ENCODE measurements at regions not wholly inside any gene's neighbourhood (a gene's known extent, or its start where the extent isn't known, plus 50 kb on each side); places are given as distances from the start of the nearest gene placed in this dataset.

GRCh38 chr6:56370127-56370540 lies 122.8 kb upstream of the COL21A1 start:
- peaks cover 0 to 3% of the 10 kb centered on the region in 2 donors for H3K9me3 Mint-ChIP-seq
- no peaks in the 10 kb centered on the region for H3K27me3 Mint-ChIP-seq
- no peak overlapping the region for H3K4me3 Mint-ChIP-seq
- DNase-seq = no peak
- no peaks in the 10 kb centered on the region for H3K36me3 Mint-ChIP-seq (ENCODE audit: insufficient read depth)
- ATAC-seq (replicated peaks) = no peak
- H3K27ac Mint-ChIP-seq = no peak overlapping the region
- H3K4me1 Mint-ChIP-seq (ENCODE audit: low read depth in 2 of 2) = no peaks in the 10 kb centered on the region

- Mint-ChIP-seq H3K4me3 (no peak overlapping the region), H3K27ac (no peak overlapping the region), H3K27me3 (no peaks in the 10 kb centered on the region), H3K9me3 (no peaks in the 10 kb centered on the region), H3K4me1 (ENCODE audit: low read depth in 2 of 2) (no peaks in the 10 kb centered on the region), H3K36me3 (ENCODE audit: insufficient read depth) (no peaks in the 10 kb centered on the region)
- ATAC-seq (replicated peaks) = no peak
- DNase-seq = no peak
These were observed 121.1 kb upstream of the COL21A1 start for GRCh38 chr6:56368491-56368890.

- Mint-ChIP-seq H3K36me3 (ENCODE audit: insufficient read depth) (no peaks in the 10 kb centered on the region), H3K27ac (no peak overlapping the region), H3K27me3 (no peaks in the 10 kb centered on the region), H3K4me1 (ENCODE audit: low read depth in 2 of 2) (no peaks in the 10 kb centered on the region), H3K4me3 (no peak overlapping the region), H3K9me3 (no peaks in the 10 kb centered on the region)
- ATAC-seq (replicated peaks) (no peak), DNase-seq (no peak)
These were observed 118.9 kb upstream of the COL21A1 start for GRCh38 chr6:56366141-56366852.

GRCh38 chr6:56364827-56365339 lies 117.5 kb upstream of the COL21A1 start:
- H3K27me3 Mint-ChIP-seq = no peaks in the 10 kb centered on the region
- no peak for DNase-seq

GRCh38 chr6:56364431-56364826 lies 117.0 kb upstream of the COL21A1 start:
- Mint-ChIP-seq H3K4me1 (ENCODE audit: low read depth in 2 of 2) (no peaks in the 10 kb centered on the region), H3K4me3 (no peak overlapping the region), H3K36me3 (ENCODE audit: insufficient read depth) (no peaks in the 10 kb centered on the region), H3K27ac (no peak overlapping the region), H3K27me3 (no peaks in the 10 kb centered on the region), H3K9me3 (no peaks in the 10 kb centered on the region)
- DNase-seq = no peak
- ATAC-seq (replicated peaks) = no peak

More at GRCh38 chr6:56364827-56365339, 117.5 kb upstream of the COL21A1 start:
- Mint-ChIP-seq H3K9me3 (no peaks in the 10 kb centered on the region), H3K27ac (no peak overlapping the region), H3K4me3 (no peak overlapping the region), H3K4me1 (ENCODE audit: low read depth in 2 of 2) (no peaks in the 10 kb centered on the region), H3K36me3 (ENCODE audit: insufficient read depth) (no peaks in the 10 kb centered on the region)
- no peak for ATAC-seq (replicated peaks)

GRCh38 chr6:56363796-56364430 lies 116.5 kb upstream of the COL21A1 start:
- no peaks in the 10 kb centered on the region for H3K9me3 Mint-ChIP-seq
- ATAC-seq (replicated peaks) (no peak), DNase-seq (no peak)
- no peak overlapping the region for H3K4me3 Mint-ChIP-seq
- H3K4me1 Mint-ChIP-seq (ENCODE audit: low read depth in 2 of 2) = no peaks in the 10 kb centered on the region
- H3K27ac Mint-ChIP-seq = no peak overlapping the region
- H3K27me3 Mint-ChIP-seq = no peaks in the 10 kb centered on the region
- no peaks in the 10 kb centered on the region for H3K36me3 Mint-ChIP-seq (ENCODE audit: insufficient read depth)

GRCh38 chr6:56361812-56362211 lies 114.4 kb upstream of the COL21A1 start:
- Mint-ChIP-seq H3K36me3 (ENCODE audit: insufficient read depth) (no peaks in the 10 kb centered on the region), H3K4me1 (ENCODE audit: low read depth in 2 of 2) (no peaks in the 10 kb centered on the region), H3K9me3 (no peaks in the 10 kb centered on the region), H3K4me3 (no peak overlapping the region), H3K27me3 (no peaks in the 10 kb centered on the region), H3K27ac (no peak overlapping the region)
- DNase-seq (no peak), ATAC-seq (replicated peaks) (no peak)

- Mint-ChIP-seq H3K27me3 (no peaks in the 10 kb centered on the region), H3K36me3 (ENCODE audit: insufficient read depth) (no peaks in the 10 kb centered on the region), H3K4me3 (no peak overlapping the region), H3K9me3 (no peaks in the 10 kb centered on the region), H3K4me1 (ENCODE audit: low read depth in 2 of 2) (no peaks in the 10 kb centered on the region), H3K27ac (no peak overlapping the region)
- peak; percentile 11 to 31 (median 16) for DNase-seq
- ATAC-seq (replicated peaks) = peak; percentile 62
These were observed 112.0 kb upstream of the COL21A1 start for GRCh38 chr6:56359201-56359899.

GRCh38 chr6:56357616-56358373 lies 110.4 kb upstream of the COL21A1 start:
- no peak overlapping the region for H3K27ac Mint-ChIP-seq
- H3K4me3 Mint-ChIP-seq = no peak overlapping the region
- no peaks in the 10 kb centered on the region for H3K4me1 Mint-ChIP-seq (ENCODE audit: low read depth in 2 of 2)
- peaks cover under 1% of the 10 kb centered on the region for H3K36me3 Mint-ChIP-seq (ENCODE audit: insufficient read depth)
- no peak for ATAC-seq (replicated peaks)
- H3K27me3 Mint-ChIP-seq = no peaks in the 10 kb centered on the region
- no peak for DNase-seq
- H3K9me3 Mint-ChIP-seq = no peaks in the 10 kb centered on the region

- no peak for DNase-seq
- H3K36me3 Mint-ChIP-seq (ENCODE audit: insufficient read depth) = peaks cover 3% of the 10 kb centered on the region
- ATAC-seq (replicated peaks) = no peak
These were observed 109.0 kb upstream of the COL21A1 start for GRCh38 chr6:56356426-56356825.

GRCh38 chr6:56353860-56354259 lies 106.5 kb upstream of the COL21A1 start:
- H3K27me3 Mint-ChIP-seq = no peaks in the 10 kb centered on the region
- H3K4me1 Mint-ChIP-seq (ENCODE audit: low read depth in 2 of 2) = no peaks in the 10 kb centered on the region
- H3K27ac Mint-ChIP-seq = no peak overlapping the region
- H3K36me3 Mint-ChIP-seq (ENCODE audit: insufficient read depth) = peaks cover 3% of the 10 kb centered on the region
- H3K9me3 Mint-ChIP-seq = no peaks in the 10 kb centered on the region
- ATAC-seq (replicated peaks) (no peak), DNase-seq (no peak)
- H3K4me3 Mint-ChIP-seq = no peak overlapping the region

More at GRCh38 chr6:56356426-56356825, 109.0 kb upstream of the COL21A1 start:
- Mint-ChIP-seq H3K9me3 (no peaks in the 10 kb centered on the region), H3K4me3 (no peak overlapping the region), H3K4me1 (ENCODE audit: low read depth in 2 of 2) (no peaks in the 10 kb centered on the region), H3K27me3 (no peaks in the 10 kb centered on the region), H3K27ac (no peak overlapping the region)

- H3K4me3 Mint-ChIP-seq = no peak overlapping the region
- no peak overlapping the region for H3K27ac Mint-ChIP-seq
- ATAC-seq (replicated peaks) (no peak), DNase-seq (no peak)
- peaks cover 3% of the 10 kb centered on the region for H3K36me3 Mint-ChIP-seq (ENCODE audit: insufficient read depth)
- H3K4me1 Mint-ChIP-seq (ENCODE audit: low read depth in 2 of 2) = no peaks in the 10 kb centered on the region
- H3K9me3 Mint-ChIP-seq = peaks cover 0 to 2% of the 10 kb centered on the region in 2 donors
- H3K27me3 Mint-ChIP-seq = peaks cover 0 to 13% of the 10 kb centered on the region in 2 donors
These were observed 103.4 kb upstream of the COL21A1 start for GRCh38 chr6:56350628-56351260.

GRCh38 chr6:56349194-56349593 lies 101.8 kb upstream of the COL21A1 start:
- DNase-seq = no peak
- Mint-ChIP-seq H3K36me3 (ENCODE audit: insufficient read depth) (peaks cover 3% of the 10 kb centered on the region), H3K4me1 (ENCODE audit: low read depth in 2 of 2) (no peaks in the 10 kb centered on the region), H3K9me3 (peaks cover 0 to 2% of the 10 kb centered on the region in 2 donors), H3K27me3 (peaks cover 0 to 13% of the 10 kb centered on the region in 2 donors), H3K27ac (no peak overlapping the region), H3K4me3 (no peak overlapping the region)
- ATAC-seq (replicated peaks) = no peak

Data from effector memory CD8-positive, alpha-beta T cell (primary cell).